RPMI7951 (cell line): ENCODE measurements at regions not wholly inside any gene's neighbourhood (a gene's known extent, or its start where the extent isn't known, plus 50 kb on each side); places are given as distances from the start of the nearest gene placed in this dataset.
A peak's percentile ranks its signal among the peaks of the same experiment; 100 is the strongest.
"Not testable (repeated sequence)": the region's sequence is repeated elsewhere in the genome, so short reads cannot be mapped to it uniquely, and the experiment has no call there.

Experiments
- DNase-seq: peaks from one replicate; pipeline ENCODE4 v3.0.0-alpha.2; 2012; ENCODE audit warnings: low read depth

DNA sequence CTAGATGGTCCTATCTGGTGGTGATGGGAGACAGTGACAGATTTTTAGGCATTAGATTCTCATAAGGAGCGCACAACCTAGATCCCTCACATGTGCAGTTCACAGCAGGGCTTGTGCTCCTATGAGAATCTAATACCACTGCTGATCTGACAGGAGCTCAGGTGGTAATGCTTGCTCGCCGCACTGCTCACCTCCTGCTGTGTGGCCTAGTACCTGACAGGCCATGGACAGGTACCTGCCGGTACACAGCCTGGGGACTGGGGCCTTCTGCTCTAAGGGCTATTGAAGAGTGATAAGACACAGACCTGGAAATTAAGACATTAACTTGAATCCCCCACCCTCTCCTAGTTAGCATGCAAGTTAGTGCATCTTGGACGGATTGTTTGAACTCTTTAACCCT is 64.4 kb downstream of the KLRB1 start:
- DNase-seq, result not testable (repeated sequence)

DNA sequence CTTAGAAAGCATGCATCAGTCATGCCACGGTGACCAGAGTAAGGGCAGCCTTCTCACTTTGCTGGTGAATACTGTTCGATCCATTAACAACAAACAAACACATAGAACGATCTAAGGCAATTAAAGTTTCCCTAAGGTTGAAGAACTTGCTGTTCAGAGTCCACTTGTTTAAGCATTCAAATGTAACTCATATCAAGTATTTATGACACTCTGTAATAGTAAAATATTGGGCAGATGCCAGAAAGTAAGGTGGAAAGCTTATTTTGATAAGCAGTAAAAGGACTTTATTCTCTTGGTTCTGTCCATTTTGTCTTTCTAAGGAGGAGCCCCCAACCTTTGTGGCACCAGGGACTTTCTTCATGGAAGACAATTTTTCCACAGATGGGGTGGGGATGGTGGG is 64.9 kb downstream of the KLRB1 start:
- DNase-seq, result not testable (repeated sequence)

DNA sequence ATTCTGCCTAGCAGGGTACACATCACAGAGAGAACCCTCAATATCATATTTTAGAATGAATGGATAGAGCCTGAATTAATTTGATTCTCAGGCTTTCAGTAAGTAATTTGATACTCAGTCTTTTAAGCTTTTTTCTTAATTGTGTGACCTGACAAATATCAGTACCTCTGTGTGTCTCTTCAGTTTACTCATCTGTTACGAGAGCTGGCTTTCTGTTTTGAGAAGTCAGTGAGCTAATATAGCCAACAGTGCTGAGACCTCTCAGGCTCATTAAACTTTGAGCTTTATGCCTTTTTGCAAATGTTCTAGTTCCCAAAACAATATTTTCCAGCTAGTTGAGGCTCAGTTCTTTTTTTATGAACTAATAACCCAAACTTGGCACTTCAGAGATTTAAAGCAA is 91.8 kb downstream of the KLRB1 start:
- not testable (repeated sequence) for DNase-seq

DNA sequence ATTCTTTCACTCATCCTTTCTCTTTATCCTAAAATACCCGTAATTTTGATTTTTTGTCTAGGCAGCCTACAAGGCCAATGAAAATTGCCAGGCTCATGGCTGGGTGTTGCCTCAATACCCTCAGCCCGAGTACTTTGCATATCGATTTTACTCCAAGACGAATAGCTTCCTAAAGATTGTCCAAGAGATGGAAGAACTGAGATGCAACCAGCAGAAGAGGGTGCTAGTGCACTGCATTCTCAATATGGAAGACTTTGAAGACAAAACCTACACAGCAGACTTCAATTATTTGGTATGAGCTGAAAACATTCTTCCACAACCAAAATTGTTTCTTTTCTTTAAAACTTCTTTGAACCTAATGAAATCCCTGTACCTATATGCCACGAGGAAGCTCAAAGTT is 95.0 kb downstream of the KLRB1 start:
- not testable (repeated sequence) for DNase-seq

DNA sequence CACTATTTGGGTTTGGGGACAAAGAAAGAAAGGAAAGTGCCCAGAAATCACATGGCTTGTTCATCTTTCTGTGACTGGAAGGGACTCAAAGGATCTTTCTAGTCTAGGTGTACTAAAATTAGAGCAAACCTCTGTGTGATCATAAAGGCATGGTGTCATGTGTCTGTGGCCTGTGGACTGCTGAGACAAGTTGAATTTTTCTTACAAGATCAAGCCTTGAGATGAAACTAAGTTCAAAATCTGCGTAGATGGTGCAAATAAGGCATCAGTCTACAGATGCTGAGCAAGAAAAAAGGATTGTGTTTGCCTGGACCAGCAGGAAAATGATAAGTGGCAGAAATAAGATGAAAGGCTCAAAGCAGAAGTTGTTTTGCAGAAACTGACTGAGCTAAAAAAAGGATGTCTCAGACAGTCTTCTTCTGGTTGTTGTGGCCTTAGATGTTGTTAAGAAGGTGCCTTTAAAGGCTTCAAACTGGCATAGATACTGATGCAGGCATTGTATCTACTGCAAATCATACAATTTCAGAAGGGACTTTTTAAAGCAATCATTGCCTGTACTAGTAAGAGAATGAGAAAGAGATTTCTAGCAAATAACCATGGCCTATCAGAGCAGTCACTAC is 97.2 kb downstream of the KLRB1 start:
- DNase-seq, result not testable (repeated sequence)

DNA sequence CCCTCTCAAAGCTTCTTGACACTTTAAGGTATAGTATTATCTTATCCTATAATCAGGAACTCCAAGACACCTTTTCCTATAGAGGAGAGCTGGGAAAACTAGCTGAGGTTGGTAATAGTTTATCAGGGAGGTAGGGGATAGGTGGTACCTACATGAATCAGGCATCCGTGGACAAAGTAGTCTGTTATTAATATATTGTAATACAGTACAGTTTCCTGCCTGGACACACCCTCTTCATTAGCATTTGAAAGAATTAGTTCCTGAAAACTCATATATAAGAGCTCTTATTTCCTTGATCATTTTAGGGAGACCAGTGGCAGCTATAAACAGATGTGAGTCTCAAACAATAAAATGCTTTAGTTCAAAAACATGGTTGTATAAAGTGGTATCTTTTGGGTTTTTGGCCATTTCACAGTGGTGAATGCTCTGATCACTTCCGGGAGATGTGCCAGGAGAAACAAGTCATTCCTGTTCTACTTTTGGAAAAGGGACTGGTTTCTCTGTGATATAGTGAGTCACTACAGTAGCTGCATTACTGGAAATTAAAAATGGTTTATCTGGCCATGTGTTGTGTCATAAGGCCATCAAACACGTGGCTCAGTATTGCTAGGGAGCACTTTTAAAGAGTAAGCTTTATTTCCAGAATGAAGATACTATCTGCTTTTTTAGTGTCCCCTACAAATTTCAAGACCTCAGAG is 98.1 kb downstream of the KLRB1 start:
- peak; percentile 58 for DNase-seq

DNA sequence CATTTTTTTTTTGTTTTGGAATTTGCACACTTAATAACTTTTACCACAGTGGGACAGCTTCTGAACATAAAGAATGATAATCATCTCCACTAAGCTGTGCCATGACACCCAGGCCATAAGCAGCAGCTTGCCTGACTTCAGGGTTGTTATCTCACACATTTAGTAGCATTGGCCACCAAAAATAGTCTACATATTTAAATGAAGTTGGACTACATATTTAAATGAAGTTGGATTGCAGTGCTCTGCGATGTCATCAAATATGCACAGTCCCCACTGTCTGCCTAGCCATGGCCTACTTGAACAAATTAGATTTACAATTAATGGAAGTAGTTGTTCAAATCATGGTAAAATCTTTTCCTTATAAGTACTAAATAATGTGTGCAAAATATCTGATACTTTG is 101.0 kb downstream of the KLRB1 start:
- no peak for DNase-seq

DNA sequence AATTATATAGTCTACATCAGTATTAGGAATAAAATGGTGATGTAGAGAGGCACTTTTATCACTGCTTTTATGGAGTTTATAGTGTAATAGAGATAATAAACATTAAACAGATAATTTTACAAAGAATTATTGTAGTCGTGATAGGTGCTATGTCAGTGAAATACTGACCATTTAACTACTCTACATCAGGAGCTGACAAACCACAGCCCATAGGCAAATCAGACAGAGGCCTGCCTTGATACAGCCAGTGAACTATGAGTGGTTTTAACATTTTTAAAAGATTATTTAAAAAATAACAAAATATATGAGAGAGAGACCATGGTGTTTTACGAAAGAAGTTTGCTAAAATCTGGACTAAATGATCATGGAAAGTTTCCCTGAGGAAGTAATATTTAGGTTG is 104.3 kb downstream of the KLRB1 start:
- DNase-seq, result not testable (repeated sequence)

DNA sequence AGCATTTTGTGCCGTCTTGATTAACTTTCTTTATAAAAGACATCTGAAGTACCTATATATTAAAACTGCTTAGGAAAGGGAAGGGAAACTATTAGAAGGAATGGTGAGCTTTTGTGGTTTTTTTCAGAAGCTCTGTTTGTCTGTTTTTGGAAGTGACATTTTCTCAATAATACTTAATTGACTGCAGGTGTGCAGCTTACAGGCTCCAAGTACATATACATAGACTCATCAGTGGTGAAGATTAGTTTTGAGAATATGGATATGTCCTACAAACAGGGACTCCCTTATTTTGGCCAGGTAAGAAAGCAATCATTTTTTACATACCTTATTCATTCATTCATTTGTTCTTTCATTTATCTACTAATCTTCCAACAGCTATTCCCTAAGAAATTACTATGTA is 104.9 kb downstream of the KLRB1 start:
- not testable (repeated sequence) for DNase-seq

DNA sequence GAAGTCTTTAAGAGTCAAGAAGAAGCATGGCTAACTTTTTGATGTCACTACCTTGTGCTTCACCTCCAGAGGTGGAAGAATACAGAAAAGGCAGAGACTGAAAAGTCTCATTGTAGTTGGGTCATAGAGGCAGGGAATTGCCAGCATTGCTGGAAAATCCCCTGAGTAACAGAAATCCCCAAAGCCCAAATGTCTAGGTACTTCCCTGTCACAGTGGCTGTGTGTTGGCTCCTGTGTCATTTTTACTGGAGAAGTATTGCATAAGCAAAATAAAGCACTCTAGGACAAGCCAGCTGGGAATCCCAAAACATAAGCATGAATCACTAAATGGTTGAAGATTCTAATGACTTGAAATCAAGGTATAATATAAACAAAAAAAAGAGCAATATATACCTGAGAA is 114.4 kb downstream of the KLRB1 start:
- DNase-seq, result not testable (repeated sequence)

DNA sequence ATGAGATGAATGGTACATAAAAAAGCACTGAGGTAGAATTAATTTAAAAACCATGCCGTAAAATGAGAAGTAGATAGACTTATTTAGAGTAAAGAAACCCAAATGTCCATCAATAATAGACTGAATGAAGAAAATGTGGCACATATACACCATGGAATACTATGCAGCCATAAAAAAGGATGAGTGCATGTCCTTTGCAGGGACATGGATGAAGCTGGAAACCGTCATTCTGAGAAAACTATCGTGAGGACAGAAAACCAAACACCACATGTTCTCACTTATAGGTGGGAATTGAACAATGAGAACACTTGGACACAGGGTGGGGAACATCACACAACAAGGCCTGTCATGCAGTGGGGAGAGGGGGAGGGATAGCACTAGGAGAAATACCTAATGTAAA is 126.4 kb downstream of the KLRB1 start:
- DNase-seq, result not testable (repeated sequence)

DNA sequence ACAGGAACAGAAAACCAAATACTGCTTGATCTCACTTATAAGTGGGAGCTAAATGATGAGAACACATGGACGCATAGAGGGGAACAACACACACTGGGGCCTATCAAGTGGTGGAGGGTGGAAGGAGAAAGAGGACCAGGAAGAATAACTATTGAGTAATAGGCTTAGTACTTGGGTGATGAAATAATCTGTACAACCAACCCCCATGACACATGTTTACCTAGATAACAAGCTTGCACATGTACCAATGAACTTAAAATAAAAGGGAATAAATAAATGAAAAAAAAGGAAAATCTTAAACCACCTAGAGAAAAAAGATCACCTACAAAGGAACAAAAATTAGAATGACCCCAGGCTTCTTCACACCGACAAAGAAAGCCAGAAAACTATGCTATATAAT is 133.5 kb downstream of the KLRB1 start:
- DNase-seq, result not testable (repeated sequence)

DNA sequence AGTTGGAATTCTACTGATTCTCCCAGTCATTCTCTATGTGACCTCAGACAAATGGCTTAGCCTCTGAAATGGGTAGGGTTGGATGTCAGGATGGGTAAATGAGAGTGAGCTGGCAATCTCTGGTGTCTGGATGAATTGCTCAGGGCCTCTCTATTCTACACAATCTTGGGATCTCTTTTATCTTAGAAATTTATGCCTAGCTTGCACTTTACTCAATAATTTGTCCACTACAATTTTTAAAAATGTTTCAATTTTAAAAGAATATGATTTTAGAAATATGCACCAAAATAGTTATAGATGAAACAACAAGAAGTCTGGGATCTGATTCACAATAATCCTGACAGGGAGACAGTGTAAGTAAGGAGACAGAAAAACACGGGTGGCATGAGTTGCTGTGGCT is 134.1 kb downstream of the KLRB1 start:
- not testable (repeated sequence) for DNase-seq

DNA sequence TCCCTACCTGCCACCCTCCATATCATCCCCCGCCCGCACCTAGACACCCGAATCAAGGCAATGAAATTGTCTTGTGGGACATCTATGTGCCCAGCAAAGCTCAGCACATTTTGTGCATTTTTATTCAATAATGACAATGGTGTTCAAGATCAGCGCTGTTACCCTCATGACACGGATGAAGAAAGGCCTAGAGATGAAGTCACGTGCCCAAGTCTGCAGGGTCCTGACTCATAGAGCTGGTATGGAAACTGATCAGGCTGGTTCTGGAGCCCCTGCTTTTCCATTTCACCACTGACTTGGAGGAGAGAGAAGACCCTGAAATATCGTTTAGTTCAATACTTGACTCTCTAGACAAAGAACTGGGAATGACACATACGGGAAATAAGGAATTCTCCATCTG is 136.2 kb downstream of the KLRB1 start:
- not testable (repeated sequence) for DNase-seq

DNA sequence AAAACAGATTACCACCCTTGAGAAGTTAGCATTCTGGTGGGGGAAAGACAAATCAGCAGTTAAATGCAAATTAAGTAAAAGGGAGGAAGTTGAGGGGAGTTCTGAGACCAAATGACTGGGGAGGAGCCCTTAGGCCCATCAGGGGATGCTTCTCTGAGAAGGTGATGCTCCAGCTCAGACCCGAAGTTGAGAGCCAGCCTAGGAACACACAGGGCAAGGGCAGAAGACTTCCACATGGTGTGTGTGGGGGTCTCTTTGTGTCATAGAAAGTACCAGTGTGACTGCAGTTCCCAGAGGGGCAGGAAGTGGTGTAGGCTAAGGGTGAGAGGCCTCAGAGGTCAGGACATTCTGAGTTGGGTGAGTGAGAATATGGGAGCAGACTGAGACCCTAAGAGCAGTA is 137.3 kb downstream of the KLRB1 start:
- not testable (repeated sequence) for DNase-seq

DNA sequence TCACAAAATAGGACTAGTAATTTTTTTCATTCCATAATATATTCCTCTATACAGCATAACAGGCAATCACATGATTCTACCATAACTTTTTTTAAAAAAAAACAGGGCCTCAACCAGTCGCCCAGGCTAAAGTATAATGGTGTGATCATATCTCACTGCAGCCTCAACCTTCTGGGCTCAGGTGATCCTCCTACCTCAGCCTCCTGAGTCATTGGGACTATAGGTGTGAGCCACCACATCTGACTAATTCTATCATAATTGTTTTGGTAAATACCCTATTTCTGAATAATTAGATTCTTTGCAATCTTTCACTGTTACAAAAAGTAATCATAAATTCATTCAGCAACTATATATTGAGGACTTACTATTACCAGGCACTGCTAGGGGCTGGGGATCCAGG is 137.8 kb downstream of the KLRB1 start:
- DNase-seq, result not testable (repeated sequence)

DNA sequence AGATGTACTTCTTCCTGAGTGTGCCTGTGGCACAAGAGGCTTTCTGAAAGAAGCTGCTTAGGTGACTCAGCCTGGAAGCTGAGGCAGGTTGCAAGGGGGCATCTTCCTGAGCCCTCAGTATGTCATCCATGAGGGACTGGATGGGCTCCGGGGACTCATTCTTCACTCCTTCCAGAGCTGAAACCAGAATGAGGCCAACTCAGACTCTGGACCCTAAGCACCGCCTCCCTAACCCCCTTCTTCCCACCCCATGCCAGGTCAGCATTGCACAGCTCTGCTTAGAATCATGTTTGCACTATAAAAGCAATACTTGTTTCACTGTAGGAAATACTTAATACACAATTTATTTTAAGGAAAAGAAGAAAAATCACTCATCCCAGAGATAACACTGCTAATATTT is 138.3 kb downstream of the KLRB1 start:
- not testable (repeated sequence) for DNase-seq

DNA sequence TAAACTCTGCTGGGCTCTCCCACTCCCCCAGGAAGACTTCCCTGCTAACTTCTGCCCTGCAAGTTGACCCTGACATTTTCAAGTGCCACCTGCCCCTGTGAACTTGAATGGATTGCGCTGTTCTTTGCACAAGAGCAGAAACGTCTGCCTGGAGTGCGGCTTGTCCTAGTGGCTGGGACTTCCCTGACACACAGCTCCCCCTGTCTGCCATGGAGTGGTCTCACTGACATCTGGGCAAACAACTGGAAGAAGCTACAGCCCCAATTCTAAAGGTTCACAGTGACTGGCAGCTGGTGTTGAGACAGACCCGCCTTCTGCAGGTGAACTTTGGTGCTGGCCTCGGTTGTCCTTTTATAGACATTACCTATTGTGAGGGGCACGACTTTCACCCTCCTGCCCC is 138.7 kb downstream of the KLRB1 start:
- DNase-seq, result peak; percentile 31

DNA sequence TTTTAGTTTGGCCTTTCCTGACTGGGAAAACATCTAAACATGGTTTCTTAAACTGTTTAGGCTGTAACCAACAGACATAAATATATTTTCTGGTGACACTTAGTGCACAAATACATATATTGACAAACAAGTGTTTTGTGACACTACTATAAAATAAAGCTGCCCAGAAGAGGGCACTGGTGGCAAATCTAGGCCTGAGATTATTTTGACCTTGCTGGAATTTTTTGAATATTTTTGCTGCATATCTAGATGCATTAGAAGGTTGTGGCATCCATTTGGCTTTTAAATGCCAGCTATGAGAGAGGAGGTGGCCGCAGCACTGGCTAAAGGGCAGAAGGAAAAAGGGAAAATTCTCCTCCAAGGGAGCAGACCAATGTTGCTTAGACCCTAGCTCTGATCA is 139.6 kb downstream of the KLRB1 start:
- not testable (repeated sequence) for DNase-seq

DNA sequence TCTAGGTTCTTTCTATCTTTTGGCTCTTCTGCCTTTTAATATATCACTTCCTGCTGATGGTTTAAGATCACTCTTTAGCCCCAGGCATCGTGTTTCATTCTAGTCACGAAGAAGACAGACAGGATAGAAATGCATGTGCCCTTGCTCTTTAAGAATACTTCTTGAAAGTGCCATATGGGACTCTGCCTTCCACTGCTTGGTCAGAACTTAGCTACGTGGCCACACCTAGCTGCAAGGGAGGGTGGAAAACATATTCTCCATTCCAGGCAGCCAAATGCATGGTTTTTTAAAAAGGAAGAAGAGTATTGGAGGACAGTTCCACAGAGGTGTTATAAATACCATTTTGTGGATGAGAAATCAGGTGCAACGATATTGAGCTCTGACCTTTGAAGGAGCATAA is 143.3 kb downstream of the KLRB1 start:
- no peak for DNase-seq

DNA sequence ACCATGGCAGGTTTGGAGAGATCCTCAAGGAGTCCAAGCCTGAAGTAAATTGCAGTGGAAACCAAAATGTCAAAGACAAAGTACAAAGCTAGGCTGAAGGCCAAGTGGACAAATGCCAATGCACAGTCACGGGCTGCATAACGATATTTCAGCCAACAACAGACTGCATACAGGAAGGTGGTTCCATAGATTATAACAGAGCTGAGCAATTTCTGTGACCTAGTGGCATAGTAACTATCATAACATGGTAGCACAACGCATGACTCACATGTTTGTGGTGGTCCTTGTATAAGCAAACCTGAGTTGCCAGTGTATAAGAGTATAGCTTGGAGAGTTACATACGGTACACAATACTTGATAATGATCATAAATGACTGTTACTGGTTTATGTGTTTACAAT is 152.2 kb downstream of the KLRB1 start:
- peak; percentile 63 for DNase-seq

DNA sequence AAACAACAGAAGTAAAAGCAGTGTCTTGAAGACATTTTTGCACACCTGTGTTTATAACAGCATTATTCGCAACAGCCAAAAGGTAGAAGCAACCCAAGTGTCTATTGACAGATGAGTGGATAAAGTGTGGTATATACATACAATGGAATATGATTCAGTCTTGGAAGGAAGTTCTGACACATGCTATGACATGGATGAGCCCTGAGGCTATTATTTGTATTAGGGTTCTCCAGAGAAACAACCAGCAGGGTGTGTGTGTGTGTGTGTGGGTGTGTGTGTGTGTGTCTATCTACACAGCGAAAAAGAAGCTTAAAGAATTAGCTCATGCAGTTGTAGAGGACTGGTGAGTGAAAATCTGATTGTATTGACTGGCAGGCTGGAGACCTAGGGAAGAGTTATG is 153.7 kb downstream of the KLRB1 start:
- DNase-seq, result peak; percentile 26

DNA sequence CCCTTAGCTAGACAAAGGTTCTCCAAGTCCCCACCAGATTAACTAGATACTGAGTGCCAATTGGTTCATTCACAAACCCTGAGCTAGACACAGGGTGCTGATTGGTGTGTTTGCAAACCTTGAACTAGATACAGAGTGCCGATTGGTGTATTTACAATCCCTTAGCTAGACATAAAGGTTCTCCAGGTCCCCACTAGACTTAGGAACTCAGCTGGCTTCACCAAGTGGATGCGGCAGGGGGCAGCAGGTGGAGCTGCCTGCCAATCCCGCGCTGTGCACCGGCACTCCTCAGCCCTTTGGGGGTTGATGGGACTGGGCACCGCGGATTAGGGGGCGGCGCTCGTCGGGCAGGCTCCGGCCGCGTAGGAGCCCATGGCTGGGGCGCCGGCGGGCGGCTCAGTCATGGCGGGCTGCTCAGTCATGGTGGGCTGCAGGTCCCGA is 157.6 kb downstream of the KLRB1 start:
- not testable (repeated sequence) for DNase-seq
